Endometrium (tissue), 2 donors: ENCODE measurements at regions not wholly inside any gene's neighbourhood (a gene's known extent, or its start where the extent isn't known, plus 50 kb on each side); places are given as distances from the start of the nearest gene placed in this dataset.

Experiments used
- FAIRE-seq: peaks from 2 replicates; lab custom pipeline; 2012; peaks lifted over from hg19 to GRCh38; lab: Jason Lieb, UNC
- donor health status: control.
- donor health status: control.

- no peak for FAIRE-seq
Measured at GRCh38 chr13:97797553-97797952, 155.9 kb upstream of the IPO5 start.

- FAIRE-seq = no peak
Measured at GRCh38 chr13:97798171-97798821, 155.2 kb upstream of the IPO5 start.

GRCh38 chr13:97798836-97799235, 154.6 kb upstream of the IPO5 start:
- FAIRE-seq = peak; percentile 45

GRCh38 chr13:97802213-97802612, 151.3 kb upstream of the IPO5 start:
- no peak for FAIRE-seq

- FAIRE-seq = no peak
Measured at GRCh38 chr13:97809576-97809975, 143.9 kb upstream of the IPO5 start.

- no peak for FAIRE-seq
Measured at GRCh38 chr13:97810152-97810551, 143.3 kb upstream of the IPO5 start.

- no peak for FAIRE-seq
Measured at GRCh38 chr13:97822377-97822776, 131.1 kb upstream of the IPO5 start.

- FAIRE-seq = no peak
Measured at GRCh38 chr13:97826421-97827012, 127.0 kb upstream of the IPO5 start.

GRCh38 chr13:97834250-97834649, 119.2 kb upstream of the IPO5 start:
- no peak for FAIRE-seq

GRCh38 chr13:97843189-97843588, 110.3 kb upstream of the IPO5 start:
- no peak for FAIRE-seq

GRCh38 chr13:97844151-97844550, 109.3 kb upstream of the IPO5 start:
- FAIRE-seq = no peak

- FAIRE-seq = no peak
Measured at GRCh38 chr13:97848886-97849285, 104.6 kb upstream of the IPO5 start.

GRCh38 chr13:97849305-97849704, 104.2 kb upstream of the IPO5 start:
- FAIRE-seq = no peak

- FAIRE-seq = no peak
Measured at GRCh38 chr13:97851269-97851668, 102.2 kb upstream of the IPO5 start.

- no peak for FAIRE-seq
Measured at GRCh38 chr13:97852181-97852874, 101.1 kb upstream of the IPO5 start.

GRCh38 chr13:97853550-97853949, 99.9 kb upstream of the IPO5 start:
- no peak for FAIRE-seq

GRCh38 chr13:97855570-97856303, 97.7 kb upstream of the IPO5 start:
- FAIRE-seq = peak; percentile 91

- FAIRE-seq = no peak
Measured at GRCh38 chr13:97856304-97856675, 97.2 kb upstream of the IPO5 start.

- FAIRE-seq = no peak
Measured at GRCh38 chr13:97858161-97858560, 95.3 kb upstream of the IPO5 start.

- FAIRE-seq = no peak
Measured at GRCh38 chr13:97866346-97866745, 87.1 kb upstream of the IPO5 start.

GRCh38 chr13:97866751-97867150, 86.7 kb upstream of the IPO5 start:
- no peak for FAIRE-seq

GRCh38 chr13:97873398-97873797, 80.1 kb upstream of the IPO5 start:
- no peak for FAIRE-seq

- no peak for FAIRE-seq
Measured at GRCh38 chr13:97875218-97875617, 78.3 kb upstream of the IPO5 start.
